Skeletal muscle satellite cell (primary cell): ENCODE measurements at regions not wholly inside any gene's neighbourhood (a gene's known extent, or its start where the extent isn't known, plus 50 kb on each side); places are given as distances from the start of the nearest gene placed in this dataset.

ENCODE experiments used
- H3K27me3 ChIP-seq: 2 replicates; pipeline ENCODE4 v1.7.0; 2013; ENCODE audit warnings: low read length; ENCODE audit not compliant: control insufficient read depth, insufficient read depth
- H3K36me3 ChIP-seq: 2 replicates; pipeline ENCODE4 v1.7.0; 2013; ENCODE audit warnings: mild to moderate bottlenecking, control low read depth, low read length; ENCODE audit not compliant: insufficient read depth
- H3K4me1 ChIP-seq: 2 replicates; pipeline ENCODE4 v1.7.0; 2013; ENCODE audit warnings: low read length; ENCODE audit not compliant: control insufficient read depth, insufficient read depth
- H3K4me2 ChIP-seq: 2 replicates; pipeline ENCODE4 v1.7.0; 2013; ENCODE audit warnings: mild to moderate bottlenecking, low read length
- H3K4me3 ChIP-seq: 2 replicates; pipeline ENCODE4 v1.7.0; 2013; ENCODE audit warnings: low read length
- H3K9ac ChIP-seq: 2 replicates; pipeline ENCODE4 v1.7.0; 2013; ENCODE audit warnings: mild to moderate bottlenecking, low read depth, low read length, moderate library complexity
- H3K9me3 ChIP-seq: replicated peaks from 2 replicates; pipeline ENCODE4 v1.7.0; 2013; ENCODE audit warnings: mild to moderate bottlenecking, control low read depth, low read length

DNA sequence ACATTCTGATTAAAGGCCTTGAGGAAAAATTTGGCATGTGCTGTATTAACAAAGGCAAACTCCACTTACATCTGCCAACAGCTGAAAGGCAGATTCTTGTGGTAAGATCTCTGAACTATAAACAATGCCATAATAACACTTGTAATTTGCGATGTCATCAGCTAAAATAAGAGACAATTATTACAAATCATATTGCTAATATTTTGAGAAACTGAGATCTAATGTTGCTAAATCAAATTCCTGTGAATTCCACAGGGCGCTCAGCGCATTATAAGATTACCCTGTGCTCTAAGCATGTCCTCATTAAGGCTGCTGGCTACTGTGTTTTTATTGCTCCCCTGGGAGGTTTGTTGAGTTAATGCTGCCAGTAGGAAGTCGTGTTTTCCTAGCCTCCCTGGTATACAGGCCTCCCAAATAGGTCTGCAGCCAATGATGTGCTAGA is 244.8 kb downstream of the DACT1 start:
- Histone ChIP-seq H3K4me1 (peaks cover 14% of the 10 kb centered on the region), H3K9me3 (no peaks in the 10 kb centered on the region), H3K27me3 (no peaks in the 10 kb centered on the region), H3K4me2 (peak overlapping the region; percentile 31), H3K4me3 (no peak overlapping the region), H3K36me3 (no peaks in the 10 kb centered on the region), H3K9ac (peak overlapping the region; percentile 30)

GRCh38 chr14:58884442-58884841 is 246.7 kb downstream of the DACT1 start:
- Histone ChIP-seq H3K4me2 (no peak overlapping the region), H3K4me3 (no peak overlapping the region), H3K9me3 (no peaks in the 10 kb centered on the region), H3K36me3 (no peaks in the 10 kb centered on the region), H3K9ac (no peak overlapping the region), H3K4me1 (peaks cover 14% of the 10 kb centered on the region), H3K27me3 (no peaks in the 10 kb centered on the region)

DNA sequence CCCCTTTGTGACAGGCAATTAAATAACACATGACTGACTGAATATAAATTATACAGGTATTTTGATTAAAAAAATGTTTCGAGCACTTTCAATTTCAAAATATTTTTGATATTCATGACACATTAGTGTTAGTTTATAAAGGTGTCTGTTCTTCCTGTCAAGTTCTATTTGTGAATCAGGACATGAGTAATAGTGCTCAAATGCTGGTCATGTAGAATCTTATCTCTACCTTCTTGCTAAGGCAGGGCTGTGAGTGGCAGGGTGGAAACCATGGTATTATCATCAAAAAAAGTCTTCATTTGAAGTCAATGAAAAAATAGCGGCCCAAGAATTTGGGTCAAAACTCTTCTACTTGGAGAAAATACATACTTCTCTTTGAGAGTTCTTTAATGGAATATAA is 250.2 kb downstream of the DACT1 start:
- Histone ChIP-seq H3K36me3 (no peaks in the 10 kb centered on the region), H3K9ac (no peak overlapping the region), H3K4me3 (no peak overlapping the region), H3K27me3 (no peaks in the 10 kb centered on the region), H3K9me3 (no peaks in the 10 kb centered on the region), H3K4me1 (peaks cover 4% of the 10 kb centered on the region), H3K4me2 (no peak overlapping the region)

GRCh38 chr14:58898655-58899316 is 261.0 kb downstream of the DACT1 start:
- Histone ChIP-seq H3K9ac (peak overlapping the region; percentile 74), H3K27me3 (no peaks in the 10 kb centered on the region), H3K4me3 (peak overlapping the region; percentile 29), H3K36me3 (no peaks in the 10 kb centered on the region), H3K4me2 (peak overlapping the region; percentile 68), H3K4me1 (peaks cover 28% of the 10 kb centered on the region), H3K9me3 (peaks cover 7% of the 10 kb centered on the region)

DNA sequence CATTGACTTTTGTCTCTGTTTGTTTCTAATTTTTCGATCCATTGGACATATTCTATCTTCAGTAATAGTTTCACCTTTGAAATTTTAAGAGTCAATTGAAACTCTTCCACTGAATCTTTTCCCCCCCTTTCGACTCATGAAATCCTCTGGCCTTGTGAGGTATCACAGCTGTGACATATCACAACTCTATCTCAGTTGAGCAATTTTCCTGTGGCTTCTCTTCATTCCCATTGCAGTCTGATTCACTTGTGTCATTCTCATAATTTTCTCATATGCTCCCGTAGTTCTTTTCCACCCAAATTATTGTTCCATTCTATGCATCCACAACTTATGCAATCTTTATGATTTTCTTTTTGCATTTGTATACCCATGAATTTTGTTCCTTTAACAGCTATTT is 261.6 kb downstream of the DACT1 start:
- Histone ChIP-seq H3K9me3 (peaks cover 7% of the 10 kb centered on the region), H3K4me2 (peak overlapping the region; percentile 68), H3K9ac (peak overlapping the region; percentile 74), H3K4me1 (peaks cover 28% of the 10 kb centered on the region), H3K36me3 (no peaks in the 10 kb centered on the region), H3K4me3 (peak overlapping the region; percentile 29), H3K27me3 (no peaks in the 10 kb centered on the region)

GRCh38 chr14:58901826-58902225 is 264.1 kb downstream of the DACT1 start:
- no peaks in the 10 kb centered on the region for H3K36me3 ChIP-seq
- H3K9ac ChIP-seq = no peak overlapping the region
- no peaks in the 10 kb centered on the region for H3K27me3 ChIP-seq
- H3K4me2 ChIP-seq = no peak overlapping the region
- peaks cover 7% of the 10 kb centered on the region for H3K9me3 ChIP-seq
- H3K4me1 ChIP-seq = peaks cover 30% of the 10 kb centered on the region
- no peak overlapping the region for H3K4me3 ChIP-seq

DNA sequence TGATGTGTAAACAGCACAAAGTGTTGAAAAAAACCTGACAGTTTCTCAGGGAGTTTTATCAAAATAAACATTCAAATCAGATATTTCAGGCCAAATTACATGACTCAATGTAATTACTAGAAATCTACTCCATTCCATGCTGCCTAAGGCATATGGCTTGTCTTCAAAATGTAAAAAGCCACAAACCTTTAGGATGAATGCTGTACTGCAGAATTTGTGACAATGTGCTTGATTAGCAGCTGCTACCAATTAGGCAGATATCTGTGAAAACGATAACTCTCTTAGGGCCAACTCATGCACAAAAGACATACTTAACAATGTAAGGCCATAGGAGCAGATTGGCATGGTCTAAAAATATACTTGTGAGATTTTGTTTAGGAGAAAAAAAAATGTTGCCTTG is 267.0 kb downstream of the DACT1 start:
- Histone ChIP-seq H3K27me3 (no peaks in the 10 kb centered on the region), H3K4me2 (no peak overlapping the region), H3K4me3 (no peak overlapping the region), H3K9ac (no peak overlapping the region), H3K9me3 (no peaks in the 10 kb centered on the region), H3K4me1 (peaks cover 14% of the 10 kb centered on the region), H3K36me3 (no peaks in the 10 kb centered on the region)

- no peak overlapping the region for H3K9ac ChIP-seq
- H3K4me1 ChIP-seq = peaks cover 6% of the 10 kb centered on the region
- H3K4me2 ChIP-seq = no peak overlapping the region
- no peak overlapping the region for H3K4me3 ChIP-seq
- no peaks in the 10 kb centered on the region for H3K27me3 ChIP-seq
- H3K36me3 ChIP-seq = no peaks in the 10 kb centered on the region
- no peaks in the 10 kb centered on the region for H3K9me3 ChIP-seq
Observed at GRCh38 chr14:58907803-58908202, 270.0 kb downstream of the DACT1 start.

GRCh38 chr14:58912287-58912686 is 274.5 kb downstream of the DACT1 start:
- H3K9ac ChIP-seq = no peak overlapping the region
- no peak overlapping the region for H3K4me3 ChIP-seq
- H3K9me3 ChIP-seq = no peaks in the 10 kb centered on the region
- H3K27me3 ChIP-seq = no peaks in the 10 kb centered on the region
- no peaks in the 10 kb centered on the region for H3K36me3 ChIP-seq
- H3K4me1 ChIP-seq = peaks cover 4% of the 10 kb centered on the region
- no peak overlapping the region for H3K4me2 ChIP-seq

GRCh38 chr14:58912799-58913432 is 275.2 kb downstream of the DACT1 start:
- Histone ChIP-seq H3K9ac (no peak overlapping the region), H3K36me3 (no peaks in the 10 kb centered on the region), H3K27me3 (no peaks in the 10 kb centered on the region), H3K9me3 (no peaks in the 10 kb centered on the region), H3K4me2 (no peak overlapping the region), H3K4me3 (no peak overlapping the region), H3K4me1 (peaks cover 5% of the 10 kb centered on the region)

- Histone ChIP-seq H3K27me3 (no peaks in the 10 kb centered on the region), H3K4me2 (no peak overlapping the region), H3K4me3 (no peak overlapping the region), H3K9ac (no peak overlapping the region), H3K36me3 (no peaks in the 10 kb centered on the region), H3K4me1 (peaks cover 11% of the 10 kb centered on the region), H3K9me3 (no peaks in the 10 kb centered on the region)
Observed at GRCh38 chr14:58914279-58914855, 274.1 kb upstream of the DAAM1 start.

GRCh38 chr14:58915646-58916045 is 272.8 kb upstream of the DAAM1 start:
- H3K9me3 ChIP-seq = no peaks in the 10 kb centered on the region
- peaks cover 11% of the 10 kb centered on the region for H3K4me1 ChIP-seq
- H3K9ac ChIP-seq = no peak overlapping the region
- H3K4me3 ChIP-seq = no peak overlapping the region
- no peaks in the 10 kb centered on the region for H3K27me3 ChIP-seq
- H3K4me2 ChIP-seq = no peak overlapping the region
- no peaks in the 10 kb centered on the region for H3K36me3 ChIP-seq
